ENCODE measurements at regions not wholly inside any gene's neighbourhood (a gene's known extent, or its start where the extent isn't known, plus 50 kb on each side); places are given as distances from the start of the nearest gene placed in this dataset.

DNA sequence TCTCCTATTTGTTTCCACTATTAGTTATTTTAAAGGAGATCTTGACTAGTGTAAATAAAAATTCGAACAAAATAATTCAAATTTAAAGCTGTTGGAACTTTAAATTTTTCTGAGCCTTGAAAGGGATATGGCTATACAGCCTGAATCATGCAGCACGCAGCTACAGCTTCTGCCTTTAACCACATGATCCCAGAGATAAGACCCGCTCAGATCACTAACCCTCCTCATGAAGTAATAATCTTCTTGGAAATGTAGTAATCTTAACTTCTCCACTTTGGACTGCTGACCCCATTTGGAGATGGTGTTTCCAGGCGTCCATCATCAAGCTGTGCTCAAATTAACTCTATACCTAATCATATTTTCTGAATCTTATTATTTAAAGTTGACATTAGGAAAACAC, 336.6 kb downstream of the DSC3 start:
- H3K14ac ChIP-seq (ENCODE audit: insufficient read depth, low read length): no peak overlapping the region
- no peak overlapping the region for H3K4me2 ChIP-seq (ENCODE audit: insufficient read depth, insufficient read length, low read length)
- H2BK5ac ChIP-seq (ENCODE audit: insufficient read length, low read length): no peak overlapping the region
- H4K91ac ChIP-seq (ENCODE audit: insufficient read length, low read depth, low read length): no peak overlapping the region
- no peaks in the 10 kb centered on the region for H3K9me3 Mint-ChIP-seq
- no peak overlapping the region for H3K56ac ChIP-seq (ENCODE audit: insufficient read length, low read depth, low read length)
- no peak overlapping the region for H4K8ac ChIP-seq (replicated peaks; ENCODE audit: insufficient read length, low read depth, low read length)
- no peak overlapping the region for H3K9ac ChIP-seq (ENCODE audit: extremely low read depth, insufficient read length, low read length)
- H3K27ac ChIP-seq (ENCODE audit: insufficient read length, low read depth, low read length): no peak overlapping the region
- H3K4me1 ChIP-seq (ENCODE audit: insufficient read depth, low read length): no peaks in the 10 kb centered on the region
- no peaks in the 10 kb centered on the region for H3K27me3 ChIP-seq (ENCODE audit: insufficient read depth, low read length)
- H4K5ac ChIP-seq (ENCODE audit: insufficient read length, low read depth, low read length): no peak overlapping the region
- no peaks in the 10 kb centered on the region for H3K79me1 ChIP-seq (ENCODE audit: insufficient read depth, low read depth, low read length, poor library complexity, severe bottlenecking)
- no peaks in the 10 kb centered on the region for H3K27me3 Mint-ChIP-seq (ENCODE audit: low read depth)
- no peak for DNase-seq
- no peak overlapping the region for H3K27ac Mint-ChIP-seq
- no peak overlapping the region for H2BK120ac ChIP-seq (ENCODE audit: low read depth, low read length, poor library complexity, severe bottlenecking)
- no peak overlapping the region for H2BK12ac ChIP-seq (ENCODE audit: insufficient read length, low read depth, low read length)
- no peak overlapping the region for H2AFZ ChIP-seq (ENCODE audit: low read length)
- H4K20me1 ChIP-seq (ENCODE audit: control insufficient read depth, insufficient read depth, insufficient read length): no peaks in the 10 kb centered on the region
- H3K79me2 ChIP-seq (ENCODE audit: insufficient read depth, low read length): no peaks in the 10 kb centered on the region
- WGBS (ENCODE audit: extremely low coverage, insufficient read length, low lambda C conversion rate): no CpG with 5 or more reads among the region's 4 CpGs
- H3K4me1 Mint-ChIP-seq: no peaks in the 10 kb centered on the region
- no peak overlapping the region for H3K4ac ChIP-seq (ENCODE audit: low read depth, low read length)
- H3K4me3 Mint-ChIP-seq: no peak overlapping the region
- H3T11ph ChIP-seq (ENCODE audit: low read length): no peak overlapping the region
- H3K36me3 Mint-ChIP-seq (ENCODE audit: insufficient read depth in 1 of 3, low read depth in 3 of 3): no peaks in the 10 kb centered on the region
- no peaks in the 10 kb centered on the region for H3K23me2 ChIP-seq (ENCODE audit: insufficient read length, low read depth, low read length, poor library complexity, severe bottlenecking)
- H2AK5ac ChIP-seq (ENCODE audit: insufficient read length, low read length): no peak overlapping the region
- H2BK15ac ChIP-seq (ENCODE audit: low read depth, low read length): no peak overlapping the region
- H3K23ac ChIP-seq (ENCODE audit: insufficient read length, low read depth, low read length): no peak overlapping the region
- no peak overlapping the region for H3K18ac ChIP-seq (ENCODE audit: insufficient read length, low read depth, low read length)
- no peak overlapping the region for H2BK20ac ChIP-seq (ENCODE audit: low read depth, low read length, poor library complexity, severe bottlenecking)
- no peaks in the 10 kb centered on the region for H3K9me3 ChIP-seq (ENCODE audit: control insufficient read depth, low read depth, low read length)
- no peak for TF ChIP-seq CTCF (conservative IDR thresholded peaks at IDR 0.05)
